GM12878 (cell line): ENCODE measurements at regions not wholly inside any gene's neighbourhood (a gene's known extent, or its start where the extent isn't known, plus 50 kb on each side); places are given as distances from the start of the nearest gene placed in this dataset.

Experiments used
- ATAC-seq: fragments of 200-7000 bp; cut with Tn5 transposase; 3 replicates; pipeline ENCODE4 v1.9.1; 2020; ENCODE audit warnings: mild to moderate bottlenecking, moderate library complexity
- BruUV-seq: library from RNA; stranded (reverse); fragments of 400-500 nt; replicated peaks from 2 replicates; lab custom pipeline; 2021; lab: Mats Ljungman, UMichigan
- CTCF ChIA-PET: fragments of 300-600 bp; sonication (Branson Sonifier 250); formaldehyde crosslinking; extraction: SDS; loops from one replicate; lab custom pipeline; 2021; ENCODE audit warnings: inconsistent platforms; lab: Yijun Ruan, JAX
- POLR2A ChIA-PET: fragments of 350-600 bp; formaldehyde crosslinking; extraction: SDS; loops from one replicate; lab custom pipeline; 2021; ENCODE audit warnings: inconsistent platforms; lab: Charles Lee
- RAD21 ChIA-PET: fragments of 300-600 bp; sonication (Branson Sonifier 250); formaldehyde crosslinking; loops from one replicate; lab custom pipeline; 2023; ENCODE audit warnings: antibody characterized with exemption; ENCODE audit not compliant: unreplicated experiment; lab: Charles Lee
- SMC1A ChIA-PET: fragments of 300-600 bp; sonication (Branson Sonifier 250); formaldehyde crosslinking; loops from one replicate; lab custom pipeline; 2023; ENCODE audit not compliant: unreplicated experiment, uncharacterized antibody; lab: Charles Lee
- DNase-seq: peaks from one replicate; pipeline ENCODE4 v3.0.0-alpha.2; 2011; ENCODE audit warnings: low read depth, low spot score
- FAIRE-seq: peaks from 3 replicates; lab custom pipeline; 2011; peaks lifted over from hg19 to GRCh38; lab: Jason Lieb, UNC
- H2AFZ ChIP-seq: 2 replicates; pipeline ENCODE4 v1.6.0; 2011; ENCODE audit warnings: low read depth, low read length, control low read depth; ENCODE audit not compliant: control insufficient read depth
- H3K27ac ChIP-seq: 2 replicates; pipeline ENCODE4 v1.5.1; 2011; ENCODE audit warnings: control low read depth; ENCODE audit not compliant: control insufficient read depth, insufficient read depth
- H3K27me3 ChIP-seq, 2 experiments: replicated peaks in 1 of 2; 2 replicates each; pipeline versions ENCODE4 v1.6.0 to v1.6.1; 2011; ENCODE audit warnings: low read length in 1 of 2; ENCODE audit not compliant: control insufficient read depth in 2 of 2, insufficient read depth in 2 of 2
- H3K36me3 ChIP-seq, 2 experiments: 2 replicates each; pipeline ENCODE4 v1.5.1; 2011; ENCODE audit warnings: low read length in 1 of 2; ENCODE audit not compliant: control insufficient read depth in 2 of 2, insufficient read depth in 2 of 2
- H3K4me1 ChIP-seq: 2 replicates; pipeline ENCODE4 v1.6.1; 2011; ENCODE audit warnings: mild to moderate bottlenecking, low read length, moderate library complexity, mixed read lengths; ENCODE audit not compliant: control insufficient read depth, insufficient read depth
- H3K4me2 ChIP-seq: 2 replicates; pipeline ENCODE4 v1.6.0; 2011; ENCODE audit warnings: control low read depth; ENCODE audit not compliant: control insufficient read depth, insufficient read depth
- H3K4me3 ChIP-seq: fragments of 200-600 bp; sonication (generic); 2 replicates; pipeline ENCODE4 v1.5.1; 2016
- H3K79me2 ChIP-seq: 2 replicates; pipeline ENCODE4 v1.6.0; 2011; ENCODE audit warnings: low read length; ENCODE audit not compliant: control insufficient read depth, insufficient read depth
- H3K9ac ChIP-seq: 2 replicates; pipeline ENCODE4 v1.8.0; 2011; ENCODE audit warnings: low read length, control low read depth, mixed read lengths; ENCODE audit not compliant: control insufficient read depth, insufficient read depth
- H3K9me3 ChIP-seq: replicated peaks from 3 replicates; pipeline ENCODE4 v1.5.1; 2011; ENCODE audit warnings: mild to moderate bottlenecking, low read length; ENCODE audit not compliant: control insufficient read depth, insufficient read depth
- H4K20me1 ChIP-seq: 2 replicates; pipeline ENCODE4 v1.6.0; 2011; ENCODE audit not compliant: control insufficient read depth, insufficient read depth
- BMI1 ChIP-seq: fragments of 450-650 bp; IDR thresholded peaks from 2 replicates; pipeline ENCODE4 v1.6.1; 2016; ENCODE audit warnings: mild to moderate bottlenecking, moderate library complexity, borderline replicate concordance
- CBX5 ChIP-seq: sonication (generic); IDR thresholded peaks from 2 replicates; pipeline ENCODE4 v1.6.1; 2016; ENCODE audit warnings: low read depth, moderate library complexity, mild to moderate bottlenecking, inconsistent platforms
- EP300 ChIP-seq, 2 experiments: fragments of 150-350 bp in 1 of 2; IDR thresholded peaks; 2 replicates each; pipeline ENCODE4 v1.6.1; 2011 to 2012; ENCODE audit warnings: low read depth in 2 of 2, low read length in 2 of 2, borderline replicate concordance in 1 of 2, improper control_type of control experiment in 1 of 2, inconsistent platforms in 1 of 2; ENCODE audit not compliant: control insufficient read depth in 1 of 2
- FOXK2 ChIP-seq: fragments of 450-650 bp; IDR thresholded peaks from 2 replicates; pipeline ENCODE4 v1.6.1; 2017; ENCODE audit warnings: mild to moderate bottlenecking, moderate library complexity
- FOXM1 ChIP-seq: IDR thresholded peaks from 2 replicates; pipeline ENCODE4 v1.6.1; 2012; ENCODE audit warnings: low read depth, mild to moderate bottlenecking, inconsistent platforms, low read length, moderate library complexity
- MEF2A ChIP-seq: IDR thresholded peaks from 2 replicates; pipeline ENCODE4 v1.6.1; 2011; ENCODE audit warnings: low read depth, mild to moderate bottlenecking, low read length, moderate library complexity; ENCODE audit not compliant: insufficient read depth
- NFYA ChIP-seq: IDR thresholded peaks from 2 replicates; pipeline ENCODE4 v1.6.1; 2011; ENCODE audit warnings: low read depth, mild to moderate bottlenecking, low read length, improper control_type of control experiment, borderline replicate concordance
- POLR2A ChIP-seq: IDR thresholded peaks from 2 replicates; pipeline ENCODE4 v1.6.1; 2011; ENCODE audit warnings: low read depth, mild to moderate bottlenecking, low read length
- POLR2AphosphoS5 ChIP-seq: IDR thresholded peaks from 2 replicates; pipeline ENCODE4 v1.6.1; 2011; ENCODE audit warnings: mild to moderate bottlenecking, low read length, inconsistent platforms
- RELB ChIP-seq: fragments of 450-650 bp; IDR thresholded peaks from 2 replicates; pipeline ENCODE4 v1.6.1; 2017; ENCODE audit warnings: low read depth, mild to moderate bottlenecking, moderate library complexity
- REST ChIP-seq: IDR thresholded peaks from 2 replicates; pipeline ENCODE4 v1.6.1; 2012; ENCODE audit warnings: mild to moderate bottlenecking, low read depth, low read length
- SIX5 ChIP-seq: IDR thresholded peaks from 2 replicates; pipeline ENCODE4 v1.6.1; 2011; ENCODE audit warnings: mild to moderate bottlenecking, low read depth, low read length, moderate library complexity; ENCODE audit not compliant: severe bottlenecking
- SRF ChIP-seq, 2 experiments: IDR thresholded peaks; 2 replicates each; pipeline ENCODE4 v1.6.1; 2011; ENCODE audit warnings: low read depth in 2 of 2, low read length in 2 of 2, mild to moderate bottlenecking in 1 of 2, moderate library complexity in 1 of 2
- YY1 ChIP-seq: IDR thresholded peaks from 2 replicates; pipeline ENCODE4 v1.6.1; 2011; ENCODE audit warnings: low read depth, mild to moderate bottlenecking, low read length
- ZBTB4 ChIP-seq: fragments of 450-650 bp; formaldehyde crosslinking; IDR thresholded peaks from 2 replicates; pipeline ENCODE4 v1.4.0; 2022; ENCODE audit warnings: mild to moderate bottlenecking, moderate library complexity
- ZNF274 ChIP-seq: IDR thresholded peaks from one replicate; pipeline ENCODE4 v1.8.0; 2011; ENCODE audit not compliant: insufficient read length, insufficient read depth
- WGBS: methylation state at CpG from one replicate; pipeline ENCODE4 v1.1.6; 2016; ENCODE audit warnings: low lambda C conversion rate; ENCODE audit not compliant: insufficient replicate concordance, insufficient coverage; ENCODE audit errors: missing lambda C conversion rate; 5-methylcytosine and 5-hydroxymethylcytosine counted together
- in situ Hi-C: fragments of 300-500 bp; cut with MboI; formaldehyde crosslinking; loops from 9 replicates; pipeline ENCODE4 v1.14.3; 2018; ENCODE audit warnings: mixed read lengths
- intact Hi-C: fragments of 100-400 bp; cut with micrococcal nuclease; formaldehyde crosslinking; loops from one replicate; pipeline ENCODE4 v1.14.2; 2022; ENCODE audit not compliant: unreplicated experiment

GRCh38 chr9:7963026-7963425, 163.4 kb upstream of the DMAC1 start:
- RAD21 ChIA-PET, result no interaction called here
- DNase-seq, result no peak

More at GRCh38 chr9:7963026-7963425, 163.4 kb upstream of the DMAC1 start:
- Histone ChIP-seq H3K79me2 (no peaks in the 10 kb centered on the region), H4K20me1 (no peaks in the 10 kb centered on the region), H3K4me3 (no peak overlapping the region), H3K4me1 (no peaks in the 10 kb centered on the region), H2AFZ (no peak overlapping the region), H3K27ac (no peak overlapping the region), H3K4me2 (no peak overlapping the region), H3K9me3 (no peaks in the 10 kb centered on the region), H3K36me3 (no peaks in the 10 kb centered on the region), H3K9ac (no peak overlapping the region), H3K27me3 (no peaks in the 10 kb centered on the region)
- CTCF ChIA-PET, result no interaction called here
- intact Hi-C loops, result no loop called here
- in situ Hi-C loops, result no loop called here
- POLR2A ChIA-PET, result no interaction called here
- TF ChIP-seq RELB (no peak), EP300 (IDR thresholded peaks at IDR 0.05; ENCODE audit: borderline replicate concordance in 1 of 2, control insufficient read depth in 1 of 2, low read depth in 2 of 2, low read length in 2 of 2) (no peak), POLR2A (no peak), ZBTB4 (CRISPR knock-in tag) (no peak), YY1 (no peak), ZNF274 (no peak), FOXM1 (no peak), REST (no peak), MEF2A (no peak), FOXK2 (no peak), POLR2AphosphoS5 (no peak), CBX5 (no peak), NFYA (no peak), SIX5 (no peak), BMI1 (no peak), SRF (IDR thresholded peaks at IDR 0.05; ENCODE audit: low read depth in 2 of 2, low read length in 2 of 2) (no peak)
- FAIRE-seq (no peak), ATAC-seq (no peak)
- 42% methylated on average over 5 of the region's 5 CpGs for WGBS
- SMC1A ChIA-PET, result interaction anchor here (0.6 kb wide), 1 partner anchor 1829 kb away, joined by 4 read pairs; no protein-coding TSS in a partner anchor
- BruUV-seq, result no TSS peak
